ENCODE measurements at regions not wholly inside any gene's neighbourhood (a gene's known extent, or its start where the extent isn't known, plus 50 kb on each side); places are given as distances from the start of the nearest gene placed in this dataset.

GRCh38 chr10:3549118-3549517 lies 235.9 kb downstream of the KLF6 start:
- H3K27ac ChIP-seq (ENCODE audit: low read length): no peak overlapping the region
- no peaks in the 10 kb centered on the region for H3K4me1 ChIP-seq (ENCODE audit: insufficient read depth, low read length)
- H3K36me3 ChIP-seq (ENCODE audit: insufficient read depth, low read depth, low read length): no peaks in the 10 kb centered on the region
- no peak overlapping the region for H3K4me3 ChIP-seq (ENCODE audit: low read length)
- no peaks in the 10 kb centered on the region; the same call in 1 of the 2 replicates for H3K9me3 ChIP-seq (ENCODE audit: insufficient read depth, low read depth, low read length)
- H3K27me3 ChIP-seq (ENCODE audit: insufficient read depth, low read length): no peaks in the 10 kb centered on the region
- no peak overlapping the region for H3K9ac ChIP-seq (ENCODE audit: low read depth, low read length)

GRCh38 chr10:3548702-3549101 lies 236.3 kb downstream of the KLF6 start:
- no peaks in the 10 kb centered on the region for H3K4me1 ChIP-seq (ENCODE audit: insufficient read depth, low read length)
- no peak overlapping the region for H3K4me3 ChIP-seq (ENCODE audit: low read length)
- H3K27ac ChIP-seq (ENCODE audit: low read length): no peak overlapping the region
- H3K27me3 ChIP-seq (ENCODE audit: insufficient read depth, low read length): no peaks in the 10 kb centered on the region
- no peaks in the 10 kb centered on the region; the same call in 1 of the 2 replicates for H3K9me3 ChIP-seq (ENCODE audit: insufficient read depth, low read depth, low read length)
- H3K9ac ChIP-seq (ENCODE audit: low read depth, low read length): no peak overlapping the region
- no peaks in the 10 kb centered on the region for H3K36me3 ChIP-seq (ENCODE audit: insufficient read depth, low read depth, low read length)

GRCh38 chr10:3548076-3548475 lies 236.9 kb downstream of the KLF6 start:
- no peak overlapping the region for H3K4me3 ChIP-seq (ENCODE audit: low read length)
- H3K27me3 ChIP-seq (ENCODE audit: insufficient read depth, low read length): no peaks in the 10 kb centered on the region
- H3K9ac ChIP-seq (ENCODE audit: low read depth, low read length): no peak overlapping the region
- no peak overlapping the region for H3K27ac ChIP-seq (ENCODE audit: low read length)
- no peaks in the 10 kb centered on the region; the same call in 1 of the 2 replicates for H3K9me3 ChIP-seq (ENCODE audit: insufficient read depth, low read depth, low read length)
- H3K4me1 ChIP-seq (ENCODE audit: insufficient read depth, low read length): no peaks in the 10 kb centered on the region
- H3K36me3 ChIP-seq (ENCODE audit: insufficient read depth, low read depth, low read length): no peaks in the 10 kb centered on the region

GRCh38 chr10:3544561-3544960 lies 240.4 kb downstream of the KLF6 start:
- H3K9ac ChIP-seq (ENCODE audit: low read depth, low read length): no peak overlapping the region

GRCh38 chr10:3542185-3542611 lies 242.8 kb downstream of the KLF6 start:
- Histone ChIP-seq H3K9ac (ENCODE audit: low read depth, low read length) (no peak overlapping the region), H3K27me3 (ENCODE audit: insufficient read depth, low read length) (no peaks in the 10 kb centered on the region), H3K9me3 (ENCODE audit: insufficient read depth, low read depth, low read length) (no peaks in the 10 kb centered on the region; the same call in 1 of the 2 replicates), H3K27ac (ENCODE audit: low read length) (no peak overlapping the region), H3K36me3 (ENCODE audit: insufficient read depth, low read depth, low read length) (no peaks in the 10 kb centered on the region), H3K4me3 (ENCODE audit: low read length) (no peak overlapping the region), H3K4me1 (ENCODE audit: insufficient read depth, low read length) (peaks cover 3% of the 10 kb centered on the region; the same call in 1 of the 2 replicates)

More at GRCh38 chr10:3544561-3544960, 240.4 kb downstream of the KLF6 start:
- H3K27ac ChIP-seq (ENCODE audit: low read length): no peak overlapping the region
- no peaks in the 10 kb centered on the region for H3K27me3 ChIP-seq (ENCODE audit: insufficient read depth, low read length)
- H3K36me3 ChIP-seq (ENCODE audit: insufficient read depth, low read depth, low read length): no peaks in the 10 kb centered on the region
- no peak overlapping the region for H3K4me3 ChIP-seq (ENCODE audit: low read length)
- H3K4me1 ChIP-seq (ENCODE audit: insufficient read depth, low read length): no peaks in the 10 kb centered on the region
- H3K9me3 ChIP-seq (ENCODE audit: insufficient read depth, low read depth, low read length): no peaks in the 10 kb centered on the region; the same call in 1 of the 2 replicates

- Histone ChIP-seq H3K4me1 (ENCODE audit: insufficient read depth, low read length) (peaks cover 3% of the 10 kb centered on the region; the same call in 1 of the 2 replicates), H3K27me3 (ENCODE audit: insufficient read depth, low read length) (no peaks in the 10 kb centered on the region), H3K27ac (ENCODE audit: low read length) (no peak overlapping the region), H3K9ac (ENCODE audit: low read depth, low read length) (no peak overlapping the region), H3K9me3 (ENCODE audit: insufficient read depth, low read depth, low read length) (no peaks in the 10 kb centered on the region), H3K4me3 (ENCODE audit: low read length) (no peak overlapping the region), H3K36me3 (ENCODE audit: insufficient read depth, low read depth, low read length) (no peaks in the 10 kb centered on the region)
These were observed 245.2 kb downstream of the KLF6 start for GRCh38 chr10:3539696-3540383.

- H3K4me3 ChIP-seq (ENCODE audit: low read length): no peak overlapping the region
- H3K27me3 ChIP-seq (ENCODE audit: insufficient read depth, low read length): no peaks in the 10 kb centered on the region
- no peak overlapping the region for H3K9ac ChIP-seq (ENCODE audit: low read depth, low read length)
- H3K36me3 ChIP-seq (ENCODE audit: insufficient read depth, low read depth, low read length): no peaks in the 10 kb centered on the region
- peaks cover 3% of the 10 kb centered on the region; the same call in 1 of the 2 replicates for H3K4me1 ChIP-seq (ENCODE audit: insufficient read depth, low read length)
- H3K27ac ChIP-seq (ENCODE audit: low read length): no peak overlapping the region
- no peaks in the 10 kb centered on the region for H3K9me3 ChIP-seq (ENCODE audit: insufficient read depth, low read depth, low read length)
These were observed 246.1 kb downstream of the KLF6 start for GRCh38 chr10:3538656-3539531.

GRCh38 chr10:3538291-3538655 lies 246.7 kb downstream of the KLF6 start:
- H3K9me3 ChIP-seq (ENCODE audit: insufficient read depth, low read depth, low read length): no peaks in the 10 kb centered on the region
- H3K27me3 ChIP-seq (ENCODE audit: insufficient read depth, low read length): no peaks in the 10 kb centered on the region
- H3K4me3 ChIP-seq (ENCODE audit: low read length): no peak overlapping the region
- no peak overlapping the region for H3K9ac ChIP-seq (ENCODE audit: low read depth, low read length)
- H3K27ac ChIP-seq (ENCODE audit: low read length): no peak overlapping the region
- peaks cover 3% of the 10 kb centered on the region; the same call in 1 of the 2 replicates for H3K4me1 ChIP-seq (ENCODE audit: insufficient read depth, low read length)
- H3K36me3 ChIP-seq (ENCODE audit: insufficient read depth, low read depth, low read length): no peaks in the 10 kb centered on the region

- Histone ChIP-seq H3K9me3 (ENCODE audit: insufficient read depth, low read depth, low read length) (no peaks in the 10 kb centered on the region), H3K27me3 (ENCODE audit: insufficient read depth, low read length) (no peaks in the 10 kb centered on the region), H3K4me1 (ENCODE audit: insufficient read depth, low read length) (peaks cover 3% of the 10 kb centered on the region; the same call in 1 of the 2 replicates), H3K36me3 (ENCODE audit: insufficient read depth, low read depth, low read length) (no peaks in the 10 kb centered on the region), H3K4me3 (ENCODE audit: low read length) (no peak overlapping the region), H3K27ac (ENCODE audit: low read length) (no peak overlapping the region), H3K9ac (ENCODE audit: low read depth, low read length) (no peak overlapping the region)
These were observed 247.5 kb downstream of the KLF6 start for GRCh38 chr10:3537518-3537917.

- Histone ChIP-seq H3K4me3 (ENCODE audit: low read length) (no peak overlapping the region), H3K27ac (ENCODE audit: low read length) (no peak overlapping the region), H3K36me3 (ENCODE audit: insufficient read depth, low read depth, low read length) (no peaks in the 10 kb centered on the region), H3K27me3 (ENCODE audit: insufficient read depth, low read length) (no peaks in the 10 kb centered on the region), H3K9me3 (ENCODE audit: insufficient read depth, low read depth, low read length) (no peaks in the 10 kb centered on the region), H3K9ac (ENCODE audit: low read depth, low read length) (no peak overlapping the region), H3K4me1 (ENCODE audit: insufficient read depth, low read length) (peaks cover 3% of the 10 kb centered on the region; the same call in 1 of the 2 replicates)
These were observed 250.0 kb downstream of the KLF6 start for GRCh38 chr10:3535001-3535400.

- Histone ChIP-seq H3K27me3 (ENCODE audit: insufficient read depth, low read length) (no peaks in the 10 kb centered on the region), H3K27ac (ENCODE audit: low read length) (no peak overlapping the region), H3K9ac (ENCODE audit: low read depth, low read length) (no peak overlapping the region), H3K4me1 (ENCODE audit: insufficient read depth, low read length) (peaks cover 3% of the 10 kb centered on the region; the same call in 1 of the 2 replicates), H3K4me3 (ENCODE audit: low read length) (no peak overlapping the region), H3K36me3 (ENCODE audit: insufficient read depth, low read depth, low read length) (no peaks in the 10 kb centered on the region), H3K9me3 (ENCODE audit: insufficient read depth, low read depth, low read length) (no peaks in the 10 kb centered on the region)
These were observed 250.6 kb downstream of the KLF6 start for GRCh38 chr10:3534433-3534832.

Measured in iPS-20b (cell line).